Transverse colon (tissue), 4 donors: ENCODE measurements at regions not wholly inside any gene's neighbourhood (a gene's known extent, or its start where the extent isn't known, plus 50 kb on each side); places are given as distances from the start of the nearest gene placed in this dataset.

Source experiments
- EP300 ChIP-seq: sonication (generic); formaldehyde crosslinking; IDR thresholded peaks from one replicate; pipeline ENCODE4 v1.6.1; 2017; ENCODE audit warnings: antibody characterized with exemption, low read depth
- POLR2A ChIP-seq: fragments of 450-650 bp; IDR thresholded peaks from one replicate; pipeline ENCODE4 v1.6.1; 2016; ENCODE audit warnings: antibody characterized with exemption, mild to moderate bottlenecking, moderate library complexity
- POLR2AphosphoS5 ChIP-seq, 3 donors: sonication (generic); formaldehyde crosslinking; IDR thresholded peaks; one replicate each; pipeline ENCODE4 v1.6.1; 2016; ENCODE audit warnings: antibody characterized with exemption in 3 of 3
- TF ChIP-seq, protein P1 (sequence below), 5 experiments: fragments of 200-600 bp in 3 of 5; fragments of 450-650 bp in 2 of 5; sonication (generic) in 3 of 5; IDR thresholded peaks; 1 replicate in 2 of 5; 2 replicates in 3 of 5; pipeline ENCODE4 v1.5.1; 2016 to 2017; ENCODE audit warnings: antibody characterized with exemption in 5 of 5, inconsistent platforms in 3 of 5, mild to moderate bottlenecking in 2 of 5, moderate library complexity in 1 of 5

DNA sequence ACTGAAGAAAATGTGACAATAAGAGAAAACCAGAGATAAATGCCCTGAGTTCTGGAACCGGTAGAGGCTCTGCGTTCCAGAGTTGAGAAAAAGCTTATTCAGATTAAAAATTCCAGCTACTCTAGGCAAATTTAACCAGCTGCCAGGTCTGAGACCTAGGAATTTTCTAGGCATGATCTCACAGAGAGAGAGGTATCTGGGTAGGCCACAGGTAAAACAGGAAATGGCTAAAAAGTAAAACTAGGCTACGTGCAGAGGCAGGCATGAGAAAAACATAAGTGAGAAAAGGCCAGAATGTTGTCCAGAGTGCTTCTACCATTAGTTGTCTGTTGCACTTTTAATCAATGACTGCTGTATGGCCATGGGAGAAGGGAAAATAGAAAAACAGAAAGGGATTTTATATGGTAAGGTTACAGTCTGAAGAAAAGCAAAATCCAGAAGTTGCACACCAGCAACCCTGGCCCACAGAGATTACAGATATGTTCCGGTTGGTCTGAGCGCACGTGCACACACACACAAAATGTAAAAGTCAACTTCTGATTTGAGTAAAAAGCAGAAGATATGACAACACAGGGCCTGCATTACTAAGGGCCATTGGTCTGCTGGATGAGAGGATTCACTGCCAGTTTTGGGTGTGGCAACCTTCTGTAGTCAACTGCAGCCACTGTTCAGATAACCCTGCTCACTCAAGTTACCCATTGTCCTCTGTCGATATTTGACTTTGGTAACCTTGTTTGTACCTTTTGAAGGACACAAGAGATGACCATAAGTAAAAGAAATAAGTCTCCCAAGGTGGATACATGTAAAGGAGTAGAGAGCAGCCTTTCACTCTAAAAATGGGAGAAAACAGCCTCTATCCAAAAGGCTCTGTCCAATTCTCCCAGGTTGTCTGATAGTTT lies 266.0 kb downstream of the DTWD2 start:
- TF ChIP-seq EP300, result no peak
- TF ChIP-seq, protein P1, sequence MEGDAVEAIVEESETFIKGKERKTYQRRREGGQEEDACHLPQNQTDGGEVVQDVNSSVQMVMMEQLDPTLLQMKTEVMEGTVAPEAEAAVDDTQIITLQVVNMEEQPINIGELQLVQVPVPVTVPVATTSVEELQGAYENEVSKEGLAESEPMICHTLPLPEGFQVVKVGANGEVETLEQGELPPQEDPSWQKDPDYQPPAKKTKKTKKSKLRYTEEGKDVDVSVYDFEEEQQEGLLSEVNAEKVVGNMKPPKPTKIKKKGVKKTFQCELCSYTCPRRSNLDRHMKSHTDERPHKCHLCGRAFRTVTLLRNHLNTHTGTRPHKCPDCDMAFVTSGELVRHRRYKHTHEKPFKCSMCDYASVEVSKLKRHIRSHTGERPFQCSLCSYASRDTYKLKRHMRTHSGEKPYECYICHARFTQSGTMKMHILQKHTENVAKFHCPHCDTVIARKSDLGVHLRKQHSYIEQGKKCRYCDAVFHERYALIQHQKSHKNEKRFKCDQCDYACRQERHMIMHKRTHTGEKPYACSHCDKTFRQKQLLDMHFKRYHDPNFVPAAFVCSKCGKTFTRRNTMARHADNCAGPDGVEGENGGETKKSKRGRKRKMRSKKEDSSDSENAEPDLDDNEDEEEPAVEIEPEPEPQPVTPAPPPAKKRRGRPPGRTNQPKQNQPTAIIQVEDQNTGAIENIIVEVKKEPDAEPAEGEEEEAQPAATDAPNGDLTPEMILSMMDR (IDR thresholded peaks at IDR 0.05), result no peak
- TF ChIP-seq POLR2AphosphoS5 (IDR thresholded peaks at IDR 0.05), result no peak
- no peak for TF ChIP-seq POLR2A
